ENCODE measurements at regions not wholly inside any gene's neighbourhood (a gene's known extent, or its start where the extent isn't known, plus 50 kb on each side); places are given as distances from the start of the nearest gene placed in this dataset.

GRCh38 chr1:232169436-232169835, 460.5 kb downstream of the SIPA1L2 start:
- no peak overlapping the region for H3K4me3 ChIP-seq (ENCODE audit: low read length)
- Mint-ChIP-seq H3K9me3 (no peaks in the 10 kb centered on the region), H3K27me3 (ENCODE audit: insufficient read depth) (no peaks in the 10 kb centered on the region), H3K36me3 (ENCODE audit: low read depth) (no peaks in the 10 kb centered on the region), H3K27ac (no peak overlapping the region), H3K4me1 (peaks cover 10% of the 10 kb centered on the region), H3K4me3 (no peak overlapping the region)
- no peak overlapping the region for H3K27ac ChIP-seq (ENCODE audit: low read depth, low read length)
- H3K36me3 ChIP-seq (ENCODE audit: control insufficient read depth, insufficient read depth, low read length) = no peaks in the 10 kb centered on the region
- 98% methylated on average over 5 of the region's 5 CpGs; no CpG with 5 or more reads in 1 of the 2 experiments for WGBS, 2 experiments (ENCODE audit: insufficient coverage in 1 of 2, insufficient read length in 1 of 2)
- TF ChIP-seq CTCF (conservative IDR thresholded peaks at IDR 0.05) = no peak
- peaks cover 3% of the 10 kb centered on the region for H3K4me1 ChIP-seq (ENCODE audit: control insufficient read depth, insufficient read depth, low read length)
- no peaks in the 10 kb centered on the region for H3K27me3 ChIP-seq (ENCODE audit: control insufficient read depth, insufficient read depth, low read length, poor library complexity, severe bottlenecking)
- H3K9ac ChIP-seq (ENCODE audit: extremely low read depth, low read length, poor library complexity, severe bottlenecking) = no peak overlapping the region
- DNase-seq = no peak
- no peaks in the 10 kb centered on the region for H3K9me3 ChIP-seq (ENCODE audit: control insufficient read depth, low read length)

GRCh38 chr1:232168508-232168907, 461.4 kb downstream of the SIPA1L2 start:
- WGBS, 2 experiments (ENCODE audit: insufficient coverage in 1 of 2, insufficient read length in 1 of 2) = 80 to 96% methylated on average over 1 to 2 of the region's 2 CpGs
- Histone ChIP-seq H3K27ac (ENCODE audit: low read depth, low read length) (no peak overlapping the region), H3K9me3 (ENCODE audit: control insufficient read depth, low read length) (no peaks in the 10 kb centered on the region), H3K4me3 (ENCODE audit: low read length) (no peak overlapping the region), H3K36me3 (ENCODE audit: control insufficient read depth, insufficient read depth, low read length) (no peaks in the 10 kb centered on the region), H3K4me1 (ENCODE audit: control insufficient read depth, insufficient read depth, low read length) (peaks cover 3% of the 10 kb centered on the region), H3K27me3 (ENCODE audit: control insufficient read depth, insufficient read depth, low read length, poor library complexity, severe bottlenecking) (no peaks in the 10 kb centered on the region), H3K9ac (ENCODE audit: extremely low read depth, low read length, poor library complexity, severe bottlenecking) (no peak overlapping the region)
- H3K4me1 Mint-ChIP-seq = peaks cover 10% of the 10 kb centered on the region
- H3K4me3 Mint-ChIP-seq = no peak overlapping the region
- no peak for TF ChIP-seq CTCF (conservative IDR thresholded peaks at IDR 0.05)
- H3K9me3 Mint-ChIP-seq = no peaks in the 10 kb centered on the region
- no peak for DNase-seq
- no peaks in the 10 kb centered on the region for H3K36me3 Mint-ChIP-seq (ENCODE audit: low read depth)
- no peak overlapping the region for H3K27ac Mint-ChIP-seq
- H3K27me3 Mint-ChIP-seq (ENCODE audit: insufficient read depth) = no peaks in the 10 kb centered on the region

GRCh38 chr1:232166942-232167341, 463.0 kb downstream of the SIPA1L2 start:
- H3K36me3 Mint-ChIP-seq (ENCODE audit: low read depth) = no peaks in the 10 kb centered on the region
- H3K4me1 Mint-ChIP-seq = peaks cover 10% of the 10 kb centered on the region
- DNase-seq = peak; percentile 75

More at GRCh38 chr1:232166942-232167341, 463.0 kb downstream of the SIPA1L2 start:
- Mint-ChIP-seq H3K27ac (no peak overlapping the region), H3K9me3 (no peaks in the 10 kb centered on the region), H3K4me3 (no peak overlapping the region), H3K27me3 (ENCODE audit: insufficient read depth) (peaks cover 1% of the 10 kb centered on the region)
- H3K4me3 ChIP-seq (ENCODE audit: low read length) = no peak overlapping the region
- WGBS, 2 experiments (ENCODE audit: insufficient coverage in 1 of 2, insufficient read length in 1 of 2) = 77 to 100% methylated on average over 1 to 4 of the region's 4 CpGs
- peaks cover 3% of the 10 kb centered on the region for H3K4me1 ChIP-seq (ENCODE audit: control insufficient read depth, insufficient read depth, low read length)
- no peaks in the 10 kb centered on the region for H3K36me3 ChIP-seq (ENCODE audit: control insufficient read depth, insufficient read depth, low read length)
- H3K27ac ChIP-seq (ENCODE audit: low read depth, low read length) = no peak overlapping the region
- H3K9me3 ChIP-seq (ENCODE audit: control insufficient read depth, low read length) = no peaks in the 10 kb centered on the region
- no peak overlapping the region for H3K9ac ChIP-seq (ENCODE audit: extremely low read depth, low read length, poor library complexity, severe bottlenecking)
- no peaks in the 10 kb centered on the region for H3K27me3 ChIP-seq (ENCODE audit: control insufficient read depth, insufficient read depth, low read length, poor library complexity, severe bottlenecking)
- no peak for TF ChIP-seq CTCF (conservative IDR thresholded peaks at IDR 0.05)

Measured in endodermal cell (in vitro differentiated cells).